HFF-Myc (cell line): ENCODE measurements at regions not wholly inside any gene's neighbourhood (a gene's known extent, or its start where the extent isn't known, plus 50 kb on each side); places are given as distances from the start of the nearest gene placed in this dataset.

Experiments
- DNase-seq: peaks from one replicate; pipeline ENCODE4 v3.0.0-alpha.2; 2011; ENCODE audit warnings: low read depth; ENCODE audit errors: extremely low read depth
- H3K4me3 ChIP-seq: replicated peaks from 2 replicates; pipeline ENCODE4 v1.5.1; 2011; ENCODE audit warnings: low read depth, mild to moderate bottlenecking, control low read depth, low read length
- TF ChIP-seq, protein P1 (sequence below): IDR thresholded peaks from 2 replicates; pipeline ENCODE4 v1.5.1; 2012; ENCODE audit warnings: mild to moderate bottlenecking, low read depth, low read length, control low read depth; ENCODE audit errors: missing control alignments

DNA sequence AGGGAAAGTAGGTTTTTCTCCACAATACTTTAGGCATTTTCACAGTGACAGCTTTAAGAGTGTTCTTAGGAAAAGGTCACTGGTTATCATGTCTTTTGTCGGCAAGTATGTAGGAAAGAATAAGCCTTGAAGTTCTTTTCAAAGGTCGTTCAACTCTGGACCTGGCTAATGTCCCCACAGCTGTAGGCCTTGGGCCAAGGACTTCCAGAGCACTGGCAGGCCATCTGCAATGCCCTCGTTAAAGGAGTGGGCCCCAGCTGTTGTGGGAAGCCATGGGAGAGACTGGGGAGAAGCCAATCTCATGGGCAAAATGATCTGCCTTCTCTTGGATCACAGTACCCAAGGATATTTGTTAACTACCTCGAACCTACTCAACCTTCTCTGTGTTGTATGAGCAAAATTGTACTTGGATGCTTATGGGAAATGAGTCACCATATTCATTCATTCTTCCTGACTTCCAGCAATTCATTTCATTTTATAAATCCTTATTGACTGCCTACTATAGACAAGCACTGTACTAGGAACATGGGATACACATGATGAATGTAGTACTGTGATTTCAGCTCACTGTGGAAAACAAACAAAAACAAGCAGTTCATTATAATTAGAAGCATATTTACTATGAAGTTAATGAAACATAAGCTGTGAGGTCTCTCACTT, 141.1 kb upstream of the KIT start:
- no peak for DNase-seq
- H3K4me3 ChIP-seq, result no peak overlapping the region
- TF ChIP-seq, protein P1, sequence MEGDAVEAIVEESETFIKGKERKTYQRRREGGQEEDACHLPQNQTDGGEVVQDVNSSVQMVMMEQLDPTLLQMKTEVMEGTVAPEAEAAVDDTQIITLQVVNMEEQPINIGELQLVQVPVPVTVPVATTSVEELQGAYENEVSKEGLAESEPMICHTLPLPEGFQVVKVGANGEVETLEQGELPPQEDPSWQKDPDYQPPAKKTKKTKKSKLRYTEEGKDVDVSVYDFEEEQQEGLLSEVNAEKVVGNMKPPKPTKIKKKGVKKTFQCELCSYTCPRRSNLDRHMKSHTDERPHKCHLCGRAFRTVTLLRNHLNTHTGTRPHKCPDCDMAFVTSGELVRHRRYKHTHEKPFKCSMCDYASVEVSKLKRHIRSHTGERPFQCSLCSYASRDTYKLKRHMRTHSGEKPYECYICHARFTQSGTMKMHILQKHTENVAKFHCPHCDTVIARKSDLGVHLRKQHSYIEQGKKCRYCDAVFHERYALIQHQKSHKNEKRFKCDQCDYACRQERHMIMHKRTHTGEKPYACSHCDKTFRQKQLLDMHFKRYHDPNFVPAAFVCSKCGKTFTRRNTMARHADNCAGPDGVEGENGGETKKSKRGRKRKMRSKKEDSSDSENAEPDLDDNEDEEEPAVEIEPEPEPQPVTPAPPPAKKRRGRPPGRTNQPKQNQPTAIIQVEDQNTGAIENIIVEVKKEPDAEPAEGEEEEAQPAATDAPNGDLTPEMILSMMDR, result no peak

DNA sequence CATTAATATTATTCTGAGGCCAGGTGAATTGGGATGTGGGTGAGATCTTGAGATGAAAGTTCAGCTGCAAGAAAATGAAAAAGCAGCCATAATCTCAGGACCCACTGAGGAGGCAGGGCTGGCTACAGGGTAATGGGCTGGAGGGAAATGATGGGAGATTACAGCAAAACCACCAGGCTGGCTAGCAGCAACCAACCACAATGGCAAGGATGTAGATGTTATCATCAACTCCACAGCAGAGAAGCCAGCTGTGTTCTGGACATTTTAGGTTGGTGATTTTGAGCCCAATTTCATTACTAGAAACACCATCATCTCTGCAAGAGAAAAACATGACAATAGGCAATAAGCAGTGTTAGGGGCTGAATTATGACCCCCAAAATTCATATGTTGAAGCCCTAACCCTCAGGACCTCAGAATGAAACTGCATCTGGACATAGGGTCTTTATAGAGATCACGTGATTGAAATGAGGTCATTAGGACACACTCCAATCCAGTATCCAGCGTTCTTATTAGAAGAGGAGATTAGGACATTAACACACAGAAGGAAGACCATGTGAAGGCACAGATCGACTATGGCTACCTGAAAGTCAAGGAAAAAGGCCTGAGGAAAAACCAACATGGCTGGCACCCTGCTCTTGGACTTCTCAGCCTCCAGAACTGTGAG, 139.8 kb upstream of the KIT start:
- DNase-seq, result no peak
- H3K4me3 ChIP-seq, result no peak overlapping the region
- TF ChIP-seq, protein P1, result no peak

DNA sequence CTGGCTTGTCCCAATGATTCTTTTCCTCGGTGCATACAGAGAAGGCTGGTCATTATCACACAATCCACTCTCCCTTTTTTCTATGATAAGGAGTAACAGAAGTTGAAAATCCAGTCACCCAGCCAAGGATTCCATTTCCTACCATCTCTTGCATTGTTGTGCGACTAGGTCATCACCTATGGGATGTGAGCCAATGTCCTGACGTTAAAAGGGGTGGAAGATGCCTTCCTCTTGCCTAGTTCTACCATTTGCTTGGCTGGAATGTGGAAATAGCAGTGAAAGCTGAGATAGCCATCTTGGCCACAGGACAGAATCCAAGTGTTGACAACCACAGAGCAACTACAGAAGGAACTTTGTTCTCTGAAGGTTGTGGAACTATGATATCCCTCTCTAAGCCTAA, 132.2 kb upstream of the KIT start:
- peak; percentile 37 for DNase-seq
- TF ChIP-seq, protein P1, result no peak
- no peak overlapping the region for H3K4me3 ChIP-seq

DNA sequence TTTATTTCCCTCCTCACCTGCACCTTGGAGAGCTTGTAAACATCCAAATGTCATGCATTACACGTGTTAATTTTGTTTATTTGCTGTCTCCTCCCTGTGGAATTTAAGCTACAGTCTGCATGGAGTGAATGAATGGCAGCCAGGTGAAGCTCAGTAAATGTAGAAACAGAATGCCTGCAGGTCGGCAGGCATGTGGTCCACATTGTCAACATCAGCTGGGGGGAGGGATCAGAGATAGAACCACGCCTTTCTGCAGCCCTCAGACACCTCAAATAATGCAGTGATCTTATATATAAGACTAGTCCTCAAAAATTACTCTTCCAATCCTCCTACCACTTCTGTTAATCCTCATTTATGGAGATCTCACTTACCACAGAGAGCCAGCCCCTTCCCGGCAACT, 131.2 kb upstream of the KIT start:
- no peak for DNase-seq
- TF ChIP-seq, protein P1, result no peak
- H3K4me3 ChIP-seq, result no peak overlapping the region

DNA sequence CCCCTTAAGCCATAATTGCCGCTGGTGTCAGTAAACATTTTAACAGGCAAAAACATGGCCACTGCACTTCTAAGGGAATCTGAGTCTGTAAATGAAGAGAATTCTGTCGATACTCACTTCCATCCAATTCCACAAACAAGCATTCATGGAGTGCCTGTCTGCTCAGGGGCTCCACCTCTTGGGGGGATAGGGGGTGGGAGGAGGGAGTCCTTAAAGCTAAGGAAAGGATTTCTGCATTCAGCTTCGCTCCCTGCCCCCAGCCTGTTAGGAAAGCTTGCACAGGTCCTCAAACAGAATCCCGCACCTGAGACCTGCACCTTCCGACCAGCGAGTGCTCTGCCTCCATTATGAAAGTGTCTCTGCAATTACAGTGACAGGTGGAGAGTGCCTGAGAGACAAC, 130.2 kb upstream of the KIT start:
- no peak for DNase-seq
- no peak overlapping the region for H3K4me3 ChIP-seq
- TF ChIP-seq, protein P1, result no peak

DNA sequence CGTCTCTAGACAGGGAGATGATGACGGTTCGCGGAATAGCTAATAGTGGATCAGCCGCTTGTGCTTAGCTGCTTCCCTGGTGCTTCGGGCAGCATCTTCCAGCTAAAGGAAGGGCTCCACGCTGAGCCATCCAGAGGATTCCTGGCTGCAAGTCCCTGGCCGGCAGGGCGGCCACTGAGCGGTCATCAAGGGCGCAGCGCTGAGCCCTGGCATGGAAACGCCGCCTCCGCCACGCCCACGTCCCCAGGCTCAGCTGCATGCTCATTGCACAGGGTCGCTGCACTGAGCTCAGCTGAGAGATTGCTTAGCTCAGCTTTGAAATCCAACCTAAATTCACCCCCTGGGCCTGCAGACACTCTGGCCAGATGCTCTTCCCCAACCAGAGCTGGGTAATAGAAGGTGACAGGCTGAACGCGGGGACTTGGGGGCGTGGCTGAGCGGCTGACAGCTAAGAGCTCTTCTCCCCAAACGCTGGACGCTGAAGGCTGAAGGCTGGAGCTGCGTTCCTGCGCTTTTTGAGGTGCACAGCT, 118.2 kb upstream of the KIT start:
- peak overlapping the region; percentile 31 for H3K4me3 ChIP-seq
- TF ChIP-seq, protein P1, result no peak
- no peak for DNase-seq
